Uterus (tissue), 3 donors: ENCODE measurements at regions not wholly inside any gene's neighbourhood (a gene's known extent, or its start where the extent isn't known, plus 50 kb on each side); places are given as distances from the start of the nearest gene placed in this dataset.

ENCODE experiments used
- DNase-seq, 2 donors: peaks; one replicate each; pipeline ENCODE4 v3.0.0-alpha.2; 2019 to 2020
- H3K27ac ChIP-seq, 2 donors: fragments of 200-600 bp; sonication (generic); 1 replicate in 1 of 2; 2 replicates in 1 of 2; pipeline ENCODE4 v1.5.1; 2016 to 2018
- H3K27me3 ChIP-seq, 2 donors: fragments of 200-600 bp; sonication (generic); one replicate each; pipeline ENCODE4 v1.5.1; 2018 to 2019; ENCODE audit warnings: control low read depth in 1 of 2
- H3K36me3 ChIP-seq, 2 donors: fragments of 200-600 bp; sonication (generic); one replicate each; pipeline ENCODE4 v1.5.1; 2019; ENCODE audit warnings: control low read depth in 1 of 2
- H3K4me1 ChIP-seq, 2 donors: fragments of 200-600 bp; sonication (generic); one replicate each; pipeline ENCODE4 v1.5.1; 2018 to 2019; ENCODE audit warnings: control low read depth in 1 of 2
- H3K4me3 ChIP-seq, 2 donors: fragments of 200-600 bp; sonication (generic); 1 replicate in 1 of 2; 2 replicates in 1 of 2; pipeline ENCODE4 v1.5.1; 2018 to 2019; ENCODE audit warnings: mild to moderate bottlenecking in 1 of 2
- H3K9me3 ChIP-seq, 2 donors: fragments of 200-600 bp; sonication (generic); one replicate each; pipeline ENCODE4 v1.5.1; 2019; ENCODE audit warnings: control low read depth in 1 of 2
- CTCF ChIP-seq, 4 experiments: fragments of 200-600 bp in 2 of 4; fragments of 450-650 bp in 2 of 4; sonication (generic) in 2 of 4; IDR thresholded peaks; one replicate each; pipeline ENCODE4 v1.5.1; 2016 to 2019; ENCODE audit warnings: antibody characterized with exemption in 4 of 4, mild to moderate bottlenecking in 2 of 4, moderate library complexity in 1 of 4
- POLR2A ChIP-seq, 2 donors: fragments of 450-650 bp; IDR thresholded peaks; one replicate each; pipeline ENCODE4 v1.6.1; 2016; ENCODE audit warnings: antibody characterized with exemption in 2 of 2, mild to moderate bottlenecking in 1 of 2, moderate library complexity in 1 of 2
- intact Hi-C: fragments of 100-400 bp; cut with DNase I; formaldehyde crosslinking; loops from one replicate; pipeline ENCODE4 v1.15.1; 2023; ENCODE audit warnings: low total_unique reads
- donor health status: DM: yes; HTN: yes; CAD: no.

GRCh38 chr5:117189784-117190183, 615.2 kb upstream of the SEMA6A start:
- no peaks in the 10 kb centered on the region for H3K27me3 ChIP-seq
- H3K4me3 ChIP-seq, result no peak overlapping the region
- no peak overlapping the region for H3K27ac ChIP-seq
- TF ChIP-seq POLR2A (IDR thresholded peaks at IDR 0.05) (no peak), CTCF (IDR thresholded peaks at IDR 0.05) (no peak)
- no peaks in the 10 kb centered on the region for H3K4me1 ChIP-seq
- H3K9me3 ChIP-seq, result no peaks in the 10 kb centered on the region
- DNase-seq, result no peak
- intact Hi-C loops, result no loop called here
- no peaks in the 10 kb centered on the region for H3K36me3 ChIP-seq

GRCh38 chr5:117188211-117188610, 613.6 kb upstream of the SEMA6A start:
- no peak overlapping the region for H3K4me3 ChIP-seq
- no peaks in the 10 kb centered on the region for H3K9me3 ChIP-seq
- H3K27me3 ChIP-seq, result no peaks in the 10 kb centered on the region
- no peak overlapping the region for H3K27ac ChIP-seq
- intact Hi-C loops, result no loop called here
- DNase-seq, result no peak
- no peaks in the 10 kb centered on the region for H3K36me3 ChIP-seq
- H3K4me1 ChIP-seq, result no peaks in the 10 kb centered on the region
- TF ChIP-seq POLR2A (IDR thresholded peaks at IDR 0.05) (no peak), CTCF (IDR thresholded peaks at IDR 0.05) (no peak)

- intact Hi-C loops, result no loop called here
- H3K4me3 ChIP-seq, result no peak overlapping the region
Observed at GRCh38 chr5:117186751-117187150, 612.1 kb upstream of the SEMA6A start.

GRCh38 chr5:117183326-117183725, 608.7 kb upstream of the SEMA6A start:
- intact Hi-C loops, result no loop called here
- TF ChIP-seq POLR2A (IDR thresholded peaks at IDR 0.05), result no peak
- no peak for TF ChIP-seq CTCF (IDR thresholded peaks at IDR 0.05)
- no peak for DNase-seq
- Histone ChIP-seq H3K9me3 (no peaks in the 10 kb centered on the region), H3K4me3 (no peak overlapping the region), H3K27ac (no peak overlapping the region), H3K4me1 (no peaks in the 10 kb centered on the region), H3K27me3 (no peaks in the 10 kb centered on the region), H3K36me3 (no peaks in the 10 kb centered on the region)

More at GRCh38 chr5:117186751-117187150, 612.1 kb upstream of the SEMA6A start:
- Histone ChIP-seq H3K9me3 (no peaks in the 10 kb centered on the region), H3K4me1 (no peaks in the 10 kb centered on the region), H3K27ac (no peak overlapping the region), H3K36me3 (no peaks in the 10 kb centered on the region), H3K27me3 (no peaks in the 10 kb centered on the region)
- TF ChIP-seq POLR2A (IDR thresholded peaks at IDR 0.05), result no peak
- TF ChIP-seq CTCF (IDR thresholded peaks at IDR 0.05), result no peak
- DNase-seq, result no peak

- H3K9me3 ChIP-seq, result no peaks in the 10 kb centered on the region
- no peaks in the 10 kb centered on the region for H3K4me1 ChIP-seq
- H3K27ac ChIP-seq, result no peak overlapping the region
- no peak for DNase-seq
- TF ChIP-seq CTCF (IDR thresholded peaks at IDR 0.05) (no peak), POLR2A (IDR thresholded peaks at IDR 0.05) (no peak)
- no peak overlapping the region for H3K4me3 ChIP-seq
- intact Hi-C loops, result no loop called here
- H3K27me3 ChIP-seq, result no peaks in the 10 kb centered on the region
- H3K36me3 ChIP-seq, result no peaks in the 10 kb centered on the region
Observed at GRCh38 chr5:117182104-117182503, 607.5 kb upstream of the SEMA6A start.
